HFFc6 (cell line): ENCODE measurements at regions not wholly inside any gene's neighbourhood (a gene's known extent, or its start where the extent isn't known, plus 50 kb on each side); places are given as distances from the start of the nearest gene placed in this dataset.

ENCODE experiments used
- DNase-seq: peaks from one replicate; pipeline ENCODE4 v3.0.0-alpha.2; 2018
- H3K27ac Mint-ChIP-seq: 2 replicates; pipeline ENCODE4 v1.8.0; 2020; ENCODE audit warnings: mild to moderate bottlenecking, mixed read lengths
- H3K27me3 Mint-ChIP-seq: 2 replicates; pipeline ENCODE4 v1.8.0; 2021; ENCODE audit warnings: mild to moderate bottlenecking, moderate library complexity, mixed read lengths; ENCODE audit not compliant: insufficient read depth
- H3K36me3 Mint-ChIP-seq: 2 replicates; pipeline ENCODE4 v1.8.0; 2021; ENCODE audit warnings: low read depth, mixed read lengths
- H3K4me1 Mint-ChIP-seq: 2 replicates; pipeline ENCODE4 v1.8.0; 2020; ENCODE audit warnings: low read depth, mixed read lengths
- H3K4me3 Mint-ChIP-seq: 2 replicates; pipeline ENCODE4 v1.8.0; 2020; ENCODE audit warnings: mild to moderate bottlenecking, moderate library complexity, mixed read lengths
- H3K9me3 Mint-ChIP-seq: 2 replicates; pipeline ENCODE4 v1.8.0; 2020; ENCODE audit warnings: mild to moderate bottlenecking, mixed read lengths
- TF ChIP-seq, protein P1 (sequence below): fragments of 200-600 bp; sonication (generic); IDR thresholded peaks from 2 replicates; pipeline ENCODE4 v1.5.0; 2021; ENCODE audit warnings: antibody characterized with exemption, mild to moderate bottlenecking

DNA sequence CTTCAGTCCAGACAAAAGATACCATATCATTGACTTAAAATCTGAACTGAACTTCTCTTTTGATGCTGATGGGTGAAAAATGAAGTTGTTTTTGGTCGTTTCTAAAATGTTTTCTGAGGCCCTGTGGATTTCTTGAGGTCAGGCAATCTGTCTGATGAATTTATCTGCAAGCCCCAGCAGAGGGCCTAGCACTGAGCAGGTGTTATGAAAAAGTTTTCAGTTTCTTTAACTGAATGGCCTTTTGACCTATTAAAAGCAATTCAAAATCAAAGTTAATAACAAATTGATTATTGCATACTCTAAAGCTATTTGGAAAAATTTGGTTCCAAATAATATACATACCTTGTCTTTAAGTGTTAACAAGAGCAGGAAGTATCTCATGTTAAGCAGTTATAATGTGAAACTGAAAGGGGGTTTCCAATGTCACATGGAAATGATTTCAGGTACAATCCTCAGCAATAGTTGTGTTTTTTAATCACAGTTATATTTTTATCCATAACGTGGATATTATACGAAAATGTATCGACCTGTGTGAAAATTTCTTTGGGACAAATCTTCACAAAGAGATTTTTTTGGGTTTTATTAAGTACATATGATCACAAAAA lies 285.0 kb downstream of the SPANXN1 start:
- Mint-ChIP-seq H3K9me3 (no peaks in the 10 kb centered on the region; the same call in none of the 2 replicates), H3K27me3 (no peaks in the 10 kb centered on the region), H3K36me3 (no peaks in the 10 kb centered on the region), H3K27ac (no peak overlapping the region), H3K4me1 (no peaks in the 10 kb centered on the region), H3K4me3 (no peak overlapping the region)
- DNase-seq, result no peak
- TF ChIP-seq, protein P1, sequence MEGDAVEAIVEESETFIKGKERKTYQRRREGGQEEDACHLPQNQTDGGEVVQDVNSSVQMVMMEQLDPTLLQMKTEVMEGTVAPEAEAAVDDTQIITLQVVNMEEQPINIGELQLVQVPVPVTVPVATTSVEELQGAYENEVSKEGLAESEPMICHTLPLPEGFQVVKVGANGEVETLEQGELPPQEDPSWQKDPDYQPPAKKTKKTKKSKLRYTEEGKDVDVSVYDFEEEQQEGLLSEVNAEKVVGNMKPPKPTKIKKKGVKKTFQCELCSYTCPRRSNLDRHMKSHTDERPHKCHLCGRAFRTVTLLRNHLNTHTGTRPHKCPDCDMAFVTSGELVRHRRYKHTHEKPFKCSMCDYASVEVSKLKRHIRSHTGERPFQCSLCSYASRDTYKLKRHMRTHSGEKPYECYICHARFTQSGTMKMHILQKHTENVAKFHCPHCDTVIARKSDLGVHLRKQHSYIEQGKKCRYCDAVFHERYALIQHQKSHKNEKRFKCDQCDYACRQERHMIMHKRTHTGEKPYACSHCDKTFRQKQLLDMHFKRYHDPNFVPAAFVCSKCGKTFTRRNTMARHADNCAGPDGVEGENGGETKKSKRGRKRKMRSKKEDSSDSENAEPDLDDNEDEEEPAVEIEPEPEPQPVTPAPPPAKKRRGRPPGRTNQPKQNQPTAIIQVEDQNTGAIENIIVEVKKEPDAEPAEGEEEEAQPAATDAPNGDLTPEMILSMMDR, result no peak

DNA sequence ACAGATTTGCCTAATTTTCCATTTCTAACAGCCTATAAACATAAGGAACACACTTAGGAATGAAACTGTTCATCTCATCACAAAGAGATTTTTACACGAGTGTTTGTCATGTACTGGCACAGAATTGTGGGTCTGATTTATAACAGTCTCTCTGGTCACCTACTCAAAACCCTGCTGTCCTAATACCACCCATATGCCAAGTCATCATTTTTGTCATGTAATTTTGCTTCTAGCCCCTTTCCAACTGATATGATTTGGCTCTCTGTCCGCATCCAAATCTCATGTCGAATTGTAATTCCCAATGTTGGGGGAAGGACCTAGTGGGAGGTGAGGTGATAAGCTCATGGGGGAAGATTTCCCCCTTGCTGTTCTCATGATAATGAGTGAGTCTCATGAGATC lies 284.1 kb upstream of the SLITRK2 start:
- H3K9me3 Mint-ChIP-seq, result no peaks in the 10 kb centered on the region; the same call in 1 of the 2 replicates
- H3K36me3 Mint-ChIP-seq, result no peaks in the 10 kb centered on the region
- H3K4me3 Mint-ChIP-seq, result no peak overlapping the region
- TF ChIP-seq, protein P1, result no peak
- H3K27ac Mint-ChIP-seq, result no peak overlapping the region
- no peak for DNase-seq
- H3K4me1 Mint-ChIP-seq, result no peaks in the 10 kb centered on the region
- no peaks in the 10 kb centered on the region for H3K27me3 Mint-ChIP-seq

DNA sequence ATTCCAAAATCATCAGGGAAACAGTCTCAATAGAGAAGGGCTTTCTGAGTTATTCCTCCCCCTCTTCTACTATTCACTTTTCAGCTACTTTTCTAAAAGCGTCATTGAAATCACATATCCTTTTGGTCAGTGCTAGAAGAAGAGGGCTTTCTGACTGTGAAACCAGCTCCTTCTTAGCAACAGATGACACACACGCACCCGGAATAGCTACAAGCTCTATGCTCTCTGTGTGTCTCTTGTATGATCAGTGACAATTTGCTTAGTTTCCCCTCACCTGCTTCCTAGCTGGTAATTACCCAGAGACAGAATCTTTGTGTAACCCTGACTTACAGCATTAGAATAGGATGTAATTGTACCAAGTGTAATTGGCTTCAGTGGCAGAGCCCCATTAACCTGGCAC lies 268.1 kb upstream of the SLITRK2 start:
- H3K36me3 Mint-ChIP-seq, result no peaks in the 10 kb centered on the region
- no peak for DNase-seq
- no peaks in the 10 kb centered on the region for H3K27me3 Mint-ChIP-seq
- TF ChIP-seq, protein P1, result no peak
- H3K4me3 Mint-ChIP-seq, result no peak overlapping the region
- no peaks in the 10 kb centered on the region for H3K4me1 Mint-ChIP-seq
- H3K9me3 Mint-ChIP-seq, result peaks cover 9% of the 10 kb centered on the region; the same call in 1 of the 2 replicates
- H3K27ac Mint-ChIP-seq, result no peak overlapping the region

DNA sequence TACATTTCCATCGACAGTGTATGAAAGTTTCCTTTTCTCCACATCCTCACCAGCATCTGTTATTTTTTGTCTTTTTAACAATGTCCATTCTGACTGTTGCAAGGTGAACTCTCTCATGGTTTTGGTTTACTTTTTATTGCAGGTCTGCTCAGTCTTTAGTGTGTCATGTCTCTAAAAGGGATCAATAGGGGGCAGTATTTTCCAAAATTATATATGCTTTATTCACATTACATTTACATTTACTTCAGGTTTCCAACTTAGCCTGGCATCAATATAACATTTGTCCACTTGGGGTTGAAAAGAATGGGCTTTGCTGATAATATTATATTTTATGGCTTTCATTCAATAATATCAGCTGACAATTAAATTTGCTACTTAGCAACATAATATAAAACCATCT lies 265.0 kb upstream of the SLITRK2 start:
- no peak overlapping the region for H3K27ac Mint-ChIP-seq
- no peaks in the 10 kb centered on the region for H3K27me3 Mint-ChIP-seq
- no peak overlapping the region for H3K4me3 Mint-ChIP-seq
- TF ChIP-seq, protein P1, result no peak
- DNase-seq, result no peak
- H3K4me1 Mint-ChIP-seq, result no peaks in the 10 kb centered on the region
- H3K36me3 Mint-ChIP-seq, result no peaks in the 10 kb centered on the region
- H3K9me3 Mint-ChIP-seq, result peaks cover 13% of the 10 kb centered on the region; the same call in 1 of the 2 replicates

DNA sequence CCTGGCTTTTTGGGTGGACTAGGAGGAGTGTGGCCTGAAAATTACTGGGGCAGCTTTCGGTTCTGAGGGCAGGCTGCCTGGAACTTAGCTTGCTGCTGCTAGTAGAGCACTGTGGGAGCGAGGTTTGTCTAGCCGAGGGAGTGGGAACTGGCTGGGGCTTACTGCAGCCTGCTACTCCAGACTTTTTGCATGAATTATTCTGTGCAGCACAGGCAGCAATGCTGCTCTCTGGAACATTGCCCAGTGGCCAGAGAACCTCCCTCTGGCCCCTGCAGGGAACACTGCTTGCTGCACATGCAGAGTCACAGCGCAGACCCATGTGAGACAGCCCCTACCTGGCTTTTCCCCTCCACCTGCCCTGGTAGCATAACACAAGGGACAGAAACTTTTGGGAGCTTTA lies 263.9 kb upstream of the SLITRK2 start:
- no peaks in the 10 kb centered on the region for H3K27me3 Mint-ChIP-seq
- TF ChIP-seq, protein P1, result no peak
- H3K9me3 Mint-ChIP-seq, result peaks cover 14% of the 10 kb centered on the region; the same call in 1 of the 2 replicates
- H3K36me3 Mint-ChIP-seq, result no peaks in the 10 kb centered on the region
- no peaks in the 10 kb centered on the region for H3K4me1 Mint-ChIP-seq
- no peak overlapping the region for H3K27ac Mint-ChIP-seq
- DNase-seq, result no peak
- no peak overlapping the region for H3K4me3 Mint-ChIP-seq
